ENCODE measurements at regions not wholly inside any gene's neighbourhood (a gene's known extent, or its start where the extent isn't known, plus 50 kb on each side); places are given as distances from the start of the nearest gene placed in this dataset.

- ATAC-seq, result no peak
- Mint-ChIP-seq H3K27ac (no peak overlapping the region), H3K4me1 (peaks cover 11 to 27% (median 21%) of the 10 kb centered on the region in 7 donors), H3K4me3 (no peak overlapping the region), H3K9me3 (peaks cover 0 to 11% (median 0%) of the 10 kb centered on the region in 11 donors), H3K36me3 (peaks cover 0 to 20% (median 0%) of the 10 kb centered on the region in 5 donors), H3K27me3 (no peaks in the 10 kb centered on the region)
- Histone ChIP-seq H3K36me3 (ENCODE audit: control insufficient read depth in 2 of 3, insufficient read depth in 3 of 3, low read length in 3 of 3) (no peaks in the 10 kb centered on the region), H3K4me1 (ENCODE audit: control insufficient read depth in 2 of 2, insufficient read depth in 2 of 2, low read length in 2 of 2) (peaks cover 10 to 13% of the 10 kb centered on the region in 2 donors), H3K9me3 (ENCODE audit: control insufficient read depth in 2 of 3, low read length in 3 of 3) (no peaks in the 10 kb centered on the region), H3K27me3 (ENCODE audit: control insufficient read depth in 2 of 2, insufficient read depth in 2 of 2, low read length in 2 of 2) (no peaks in the 10 kb centered on the region), H3K27ac (ENCODE audit: low read depth, low read length) (no peak overlapping the region), H3K4me3 (ENCODE audit: low read length) (no peak overlapping the region)
- ChIA-PET POLR2A (interaction anchor here (1.2 kb wide), 1 partner anchor 19 kb away, joined by 4 read pairs; no protein-coding TSS in a partner anchor), CTCF (interaction anchor here (1.1 kb wide), 1 partner anchor 10 kb away, joined by 3 read pairs; no protein-coding TSS in a partner anchor)
- DNase-seq, result no peak
- intact Hi-C loops (cut with micrococcal nuclease), result no loop called here
Measured at GRCh38 chr3:153617463-153617862, 455.4 kb downstream of the RAP2B start.

- peaks cover 0 to 21% (median 0%) of the 10 kb centered on the region in 5 donors for H3K36me3 Mint-ChIP-seq
- CTCF ChIA-PET, result no interaction called here
Measured at GRCh38 chr3:153618176-153618575, 456.1 kb downstream of the RAP2B start.

GRCh38 chr3:153619268-153619667 lies 457.2 kb downstream of the RAP2B start:
- DNase-seq (no peak), ATAC-seq (no peak)
- no peak overlapping the region for H3K4me3 ChIP-seq (ENCODE audit: low read length)
- H3K9me3 Mint-ChIP-seq, result peaks cover 0 to 15% (median 0%) of the 10 kb centered on the region in 11 donors
- H3K27me3 ChIP-seq (ENCODE audit: control insufficient read depth in 2 of 2, insufficient read depth in 2 of 2, low read length in 2 of 2), result no peaks in the 10 kb centered on the region
- H3K27ac Mint-ChIP-seq, result no peak overlapping the region
- H3K9me3 ChIP-seq (ENCODE audit: control insufficient read depth in 2 of 3, low read length in 3 of 3), result no peaks in the 10 kb centered on the region
- ChIA-PET CTCF (no interaction called here), POLR2A (no interaction called here)
- intact Hi-C loops (cut with micrococcal nuclease), result no loop called here
- peaks cover 0 to 30% (median 0%) of the 10 kb centered on the region in 5 donors for H3K36me3 Mint-ChIP-seq
- H3K36me3 ChIP-seq (ENCODE audit: control insufficient read depth in 2 of 3, insufficient read depth in 3 of 3, low read length in 3 of 3), result no peaks in the 10 kb centered on the region
- H3K27me3 Mint-ChIP-seq, result no peaks in the 10 kb centered on the region
- H3K27ac ChIP-seq (ENCODE audit: low read depth, low read length), result no peak overlapping the region
- peaks cover 21 to 40% (median 37%) of the 10 kb centered on the region in 7 donors for H3K4me1 Mint-ChIP-seq
- no peak overlapping the region for H3K4me3 Mint-ChIP-seq
- peaks cover 27% of the 10 kb centered on the region in 2 donors for H3K4me1 ChIP-seq (ENCODE audit: control insufficient read depth in 2 of 2, insufficient read depth in 2 of 2, low read length in 2 of 2)

More at GRCh38 chr3:153618176-153618575, 456.1 kb downstream of the RAP2B start:
- intact Hi-C loops (cut with micrococcal nuclease), result no loop called here
- Mint-ChIP-seq H3K27ac (no peak overlapping the region), H3K9me3 (peaks cover 0 to 12% (median 0%) of the 10 kb centered on the region in 11 donors), H3K4me3 (no peak overlapping the region), H3K4me1 (peaks cover 15 to 33% (median 27%) of the 10 kb centered on the region in 7 donors), H3K27me3 (no peaks in the 10 kb centered on the region)
- DNase-seq (no peak), ATAC-seq (no peak)
- Histone ChIP-seq H3K27me3 (ENCODE audit: control insufficient read depth in 2 of 2, insufficient read depth in 2 of 2, low read length in 2 of 2) (no peaks in the 10 kb centered on the region), H3K36me3 (ENCODE audit: control insufficient read depth in 2 of 3, insufficient read depth in 3 of 3, low read length in 3 of 3) (no peaks in the 10 kb centered on the region), H3K9me3 (ENCODE audit: control insufficient read depth in 2 of 3, low read length in 3 of 3) (no peaks in the 10 kb centered on the region), H3K4me1 (ENCODE audit: control insufficient read depth in 2 of 2, insufficient read depth in 2 of 2, low read length in 2 of 2) (peaks cover 16% of the 10 kb centered on the region in 2 donors), H3K4me3 (ENCODE audit: low read length) (no peak overlapping the region), H3K27ac (ENCODE audit: low read depth, low read length) (no peak overlapping the region)
- POLR2A ChIA-PET, result interaction anchor here (1.2 kb wide), 1 partner anchor 18 kb away, joined by 4 read pairs; no protein-coding TSS in a partner anchor

- peaks cover 0 to 16% (median 0%) of the 10 kb centered on the region in 11 donors for H3K9me3 Mint-ChIP-seq
- H3K27me3 Mint-ChIP-seq, result no peaks in the 10 kb centered on the region
- CTCF ChIA-PET, result interaction anchor here (1.1 to 1.6 kb wide), 2 partner anchors 24 to 27 kb away, joined by 3 to 5 read pairs; no protein-coding TSS in a partner anchor
- Histone ChIP-seq H3K9me3 (ENCODE audit: control insufficient read depth in 2 of 3, low read length in 3 of 3) (no peaks in the 10 kb centered on the region), H3K36me3 (ENCODE audit: control insufficient read depth in 2 of 3, insufficient read depth in 3 of 3, low read length in 3 of 3) (no peaks in the 10 kb centered on the region), H3K27ac (ENCODE audit: low read depth, low read length) (no peak overlapping the region), H3K4me1 (ENCODE audit: control insufficient read depth in 2 of 2, insufficient read depth in 2 of 2, low read length in 2 of 2) (peaks cover 40% of the 10 kb centered on the region in 2 donors), H3K4me3 (ENCODE audit: low read length) (peak overlapping the region; percentile 3), H3K27me3 (ENCODE audit: control insufficient read depth in 2 of 2, insufficient read depth in 2 of 2, low read length in 2 of 2) (no peaks in the 10 kb centered on the region)
- H3K4me3 Mint-ChIP-seq, result peak overlapping the region; percentile 33 to 83 (median 58)
- peak in 4 of 9 donors; percentile 17 to 35 (median 30) for DNase-seq
- intact Hi-C loops (cut with micrococcal nuclease), result loop anchor here (1.0 to 10.0 kb wide), 4 partner anchors 8 to 927 kb away; partner anchors contain the start of gene DHX36 (in 1 of the 2)
- H3K36me3 Mint-ChIP-seq, result peaks cover 0 to 32% (median 0%) of the 10 kb centered on the region in 5 donors
- ATAC-seq, result peak; percentile 64
- H3K27ac Mint-ChIP-seq, result peak overlapping the region; percentile 48 to 90 (median 78)
- POLR2A ChIA-PET, result interaction anchor here (1.0 to 3.6 kb wide), 5 partner anchors 8 to 460 kb away, joined by 3 to 20 read pairs (median 3); partner anchors contain the start of gene RAP2B
- peaks cover 21 to 63% (median 56%) of the 10 kb centered on the region in 7 donors for H3K4me1 Mint-ChIP-seq
Measured at GRCh38 chr3:153621953-153622352, 459.9 kb downstream of the RAP2B start.

GRCh38 chr3:153623834-153624233 lies 461.8 kb downstream of the RAP2B start:
- ATAC-seq, result no peak
- intact Hi-C loops (cut with micrococcal nuclease), result loop anchor here (1.0 to 10.0 kb wide), 8 partner anchors 19 to 929 kb away; partner anchors contain the start of genes DHX36 (in 1 of the 2) and RAP2B (in 1 of the 2)
- Histone ChIP-seq H3K9me3 (ENCODE audit: control insufficient read depth in 2 of 3, low read length in 3 of 3) (no peaks in the 10 kb centered on the region), H3K27ac (ENCODE audit: low read depth, low read length) (no peak overlapping the region), H3K27me3 (ENCODE audit: control insufficient read depth in 2 of 2, insufficient read depth in 2 of 2, low read length in 2 of 2) (no peaks in the 10 kb centered on the region), H3K4me1 (ENCODE audit: control insufficient read depth in 2 of 2, insufficient read depth in 2 of 2, low read length in 2 of 2) (peaks cover 44 to 46% of the 10 kb centered on the region in 2 donors), H3K4me3 (ENCODE audit: low read length) (peak overlapping the region; percentile 18), H3K36me3 (ENCODE audit: control insufficient read depth in 2 of 3, insufficient read depth in 3 of 3, low read length in 3 of 3) (no peaks in the 10 kb centered on the region)
- peaks cover 0 to 16% (median 0%) of the 10 kb centered on the region in 11 donors for H3K9me3 Mint-ChIP-seq
- POLR2A ChIA-PET, result interaction anchor here (0.5 to 3.6 kb wide), 6 partner anchors 17 to 462 kb away, joined by 3 to 20 read pairs (median 4); partner anchors contain the start of gene RAP2B
- peak overlapping the region; percentile 84 to 96 (median 89) for H3K27ac Mint-ChIP-seq
- no peak for DNase-seq
- no peaks in the 10 kb centered on the region for H3K27me3 Mint-ChIP-seq
- peaks cover 24 to 77% (median 67%) of the 10 kb centered on the region in 7 donors for H3K4me1 Mint-ChIP-seq
- H3K4me3 Mint-ChIP-seq, result peak overlapping the region; percentile 36 to 78 (median 66)
- H3K36me3 Mint-ChIP-seq, result peaks cover 0 to 33% (median 0%) of the 10 kb centered on the region in 5 donors
- CTCF ChIA-PET, result interaction anchor here (2.0 kb wide), 1 partner anchor 459 kb away, joined by 4 read pairs; no protein-coding TSS in a partner anchor

GRCh38 chr3:153624310-153625030 lies 462.4 kb downstream of the RAP2B start:
- POLR2A ChIA-PET, result interaction anchor here (0.5 to 3.6 kb wide), 6 partner anchors 17 to 463 kb away, joined by 3 to 20 read pairs (median 4); partner anchors contain the start of gene RAP2B
- Mint-ChIP-seq H3K9me3 (peaks cover 0 to 16% (median 0%) of the 10 kb centered on the region in 11 donors), H3K27ac (peak overlapping the region; percentile 84 to 96 (median 89)), H3K27me3 (no peaks in the 10 kb centered on the region), H3K36me3 (peaks cover 0 to 33% (median 0%) of the 10 kb centered on the region in 5 donors), H3K4me1 (peaks cover 26 to 81% (median 70%) of the 10 kb centered on the region in 7 donors), H3K4me3 (peak overlapping the region; percentile 36 to 78 (median 66))
- Histone ChIP-seq H3K9me3 (ENCODE audit: control insufficient read depth in 2 of 3, low read length in 3 of 3) (no peaks in the 10 kb centered on the region), H3K4me1 (ENCODE audit: control insufficient read depth in 2 of 2, insufficient read depth in 2 of 2, low read length in 2 of 2) (peaks cover 46 to 50% of the 10 kb centered on the region in 2 donors), H3K27me3 (ENCODE audit: control insufficient read depth in 2 of 2, insufficient read depth in 2 of 2, low read length in 2 of 2) (no peaks in the 10 kb centered on the region), H3K4me3 (ENCODE audit: low read length) (peak overlapping the region; percentile 18), H3K27ac (ENCODE audit: low read depth, low read length) (no peak overlapping the region), H3K36me3 (ENCODE audit: control insufficient read depth in 2 of 3, insufficient read depth in 3 of 3, low read length in 3 of 3) (no peaks in the 10 kb centered on the region)
- DNase-seq (peak in 7 of 9 donors; percentile 50 to 74 (median 59)), ATAC-seq (peak; percentile 72)
- CTCF ChIA-PET, result interaction anchor here (0.7 to 2.0 kb wide), 2 partner anchors 459 to 584 kb away, joined by 3 to 4 read pairs; no protein-coding TSS in a partner anchor
- intact Hi-C loops (cut with micrococcal nuclease), result loop anchor here (1.0 to 10.0 kb wide), 9 partner anchors 19 to 930 kb away; partner anchors contain the start of genes DHX36 (in 1 of the 2) and RAP2B (in 1 of the 2)
